SH-SY5Y (cell line): ENCODE measurements at regions not wholly inside any gene's neighbourhood (a gene's known extent, or its start where the extent isn't known, plus 50 kb on each side); places are given as distances from the start of the nearest gene placed in this dataset.

ENCODE experiments used
- GATA2 ChIP-seq: IDR thresholded peaks from 2 replicates; pipeline ENCODE4 v1.6.1; 2011; ENCODE audit warnings: mild to moderate bottlenecking, low read depth, low read length
- GATA3 ChIP-seq: IDR thresholded peaks from 2 replicates; pipeline ENCODE4 v1.6.1; 2011; ENCODE audit warnings: low read depth, mild to moderate bottlenecking, low read length, moderate library complexity

DNA sequence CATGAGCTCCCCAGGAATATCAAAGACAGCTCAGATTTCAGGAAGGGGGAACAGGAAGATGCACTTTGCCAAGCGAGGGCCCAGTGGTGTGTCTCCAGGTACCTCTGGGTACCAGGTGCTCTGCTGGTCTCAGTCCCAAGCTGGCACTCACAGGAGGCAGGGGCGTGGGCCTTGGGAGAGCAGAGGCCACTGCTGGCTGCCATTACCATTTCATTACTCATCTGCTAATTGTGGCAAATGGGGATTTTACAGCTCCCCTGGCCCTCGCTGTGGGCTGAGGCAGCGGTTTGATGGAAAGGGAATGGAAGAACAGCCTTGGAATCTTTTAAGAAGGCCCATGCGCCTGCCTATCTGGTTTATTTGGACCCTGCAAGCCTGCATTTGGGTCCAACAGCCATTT lies 192.0 kb upstream of the NAV2 start:
- TF ChIP-seq GATA2 (no peak), GATA3 (no peak)
